GM12872 (cell line): ENCODE measurements at regions not wholly inside any gene's neighbourhood (a gene's known extent, or its start where the extent isn't known, plus 50 kb on each side); places are given as distances from the start of the nearest gene placed in this dataset.

Experiments
- TF ChIP-seq, protein P1 (sequence below): IDR thresholded peaks from 3 replicates; pipeline ENCODE4 v1.5.1; 2011; ENCODE audit warnings: low read depth, mild to moderate bottlenecking, low read length, moderate library complexity; ENCODE audit not compliant: insufficient read depth

DNA sequence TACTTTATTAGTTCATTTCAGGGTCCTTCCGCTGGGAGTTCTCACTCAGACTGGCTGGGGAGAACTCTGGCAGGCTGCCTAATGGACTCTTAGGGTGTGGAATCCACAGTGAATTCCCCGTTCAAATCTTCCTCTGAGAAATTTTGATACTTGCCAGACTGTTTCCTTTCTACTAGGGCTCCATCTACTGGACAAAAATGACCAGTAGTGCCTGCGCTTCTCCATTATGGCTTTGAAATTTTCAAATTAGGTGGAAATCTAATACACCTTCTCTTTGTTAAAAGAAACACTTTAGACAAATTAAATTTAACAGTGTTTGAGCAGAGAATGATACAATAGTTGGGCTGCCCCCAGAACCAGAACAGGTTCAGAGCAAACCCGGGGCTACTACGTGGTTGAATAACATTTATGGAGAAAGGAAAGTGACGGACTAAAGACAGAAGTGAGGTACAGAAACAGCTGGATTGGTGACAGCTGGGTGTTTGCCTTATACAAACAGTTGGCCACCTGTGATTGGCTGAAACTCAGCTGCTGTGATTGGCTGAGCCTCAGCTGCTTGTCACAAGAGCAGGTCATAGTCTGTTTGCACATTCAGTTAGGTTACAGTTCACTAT, 52.9 kb upstream of the FDX1 start:
- TF ChIP-seq, protein P1, sequence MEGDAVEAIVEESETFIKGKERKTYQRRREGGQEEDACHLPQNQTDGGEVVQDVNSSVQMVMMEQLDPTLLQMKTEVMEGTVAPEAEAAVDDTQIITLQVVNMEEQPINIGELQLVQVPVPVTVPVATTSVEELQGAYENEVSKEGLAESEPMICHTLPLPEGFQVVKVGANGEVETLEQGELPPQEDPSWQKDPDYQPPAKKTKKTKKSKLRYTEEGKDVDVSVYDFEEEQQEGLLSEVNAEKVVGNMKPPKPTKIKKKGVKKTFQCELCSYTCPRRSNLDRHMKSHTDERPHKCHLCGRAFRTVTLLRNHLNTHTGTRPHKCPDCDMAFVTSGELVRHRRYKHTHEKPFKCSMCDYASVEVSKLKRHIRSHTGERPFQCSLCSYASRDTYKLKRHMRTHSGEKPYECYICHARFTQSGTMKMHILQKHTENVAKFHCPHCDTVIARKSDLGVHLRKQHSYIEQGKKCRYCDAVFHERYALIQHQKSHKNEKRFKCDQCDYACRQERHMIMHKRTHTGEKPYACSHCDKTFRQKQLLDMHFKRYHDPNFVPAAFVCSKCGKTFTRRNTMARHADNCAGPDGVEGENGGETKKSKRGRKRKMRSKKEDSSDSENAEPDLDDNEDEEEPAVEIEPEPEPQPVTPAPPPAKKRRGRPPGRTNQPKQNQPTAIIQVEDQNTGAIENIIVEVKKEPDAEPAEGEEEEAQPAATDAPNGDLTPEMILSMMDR: peak; percentile 72

DNA sequence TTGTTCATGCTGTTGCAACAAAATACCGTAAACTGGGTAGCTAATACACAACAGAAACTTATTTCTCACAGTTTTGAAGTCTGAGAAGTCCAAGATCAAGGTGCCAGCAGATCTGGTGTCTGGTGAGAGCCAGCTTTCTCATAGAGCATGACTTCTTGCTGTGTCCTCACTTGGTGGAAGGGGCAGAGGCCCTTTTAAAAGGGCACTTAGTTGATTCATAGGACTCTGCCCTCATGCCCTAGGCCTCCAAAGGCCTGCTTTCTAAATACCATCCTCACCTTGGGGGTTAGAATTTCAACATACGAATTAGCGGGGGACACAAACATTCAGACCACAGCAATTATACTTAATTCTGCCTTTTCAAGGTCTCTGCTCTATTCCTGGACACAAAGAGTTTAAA, 52.3 kb upstream of the FDX1 start:
- TF ChIP-seq, protein P1: no peak

DNA sequence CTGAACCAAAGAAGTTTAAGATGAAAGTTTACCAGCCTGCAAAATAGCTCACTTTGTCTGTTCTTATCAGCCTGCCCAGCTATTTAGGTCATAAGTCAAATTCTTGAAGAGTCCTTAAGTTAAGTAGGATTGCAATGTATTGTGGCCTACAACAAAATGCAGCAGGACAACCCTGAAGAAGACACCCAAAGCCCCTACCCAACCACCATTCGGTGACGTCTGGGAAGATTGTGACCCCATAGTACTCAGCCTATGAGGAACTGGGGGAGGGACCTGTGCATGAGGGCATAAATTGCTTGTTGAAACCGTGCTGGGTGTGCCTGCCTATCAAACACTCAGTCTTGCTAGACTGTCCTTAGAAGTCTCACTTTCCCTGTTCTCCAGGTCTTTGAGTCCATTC, 50.5 kb upstream of the FDX1 start:
- TF ChIP-seq, protein P1: no peak

DNA sequence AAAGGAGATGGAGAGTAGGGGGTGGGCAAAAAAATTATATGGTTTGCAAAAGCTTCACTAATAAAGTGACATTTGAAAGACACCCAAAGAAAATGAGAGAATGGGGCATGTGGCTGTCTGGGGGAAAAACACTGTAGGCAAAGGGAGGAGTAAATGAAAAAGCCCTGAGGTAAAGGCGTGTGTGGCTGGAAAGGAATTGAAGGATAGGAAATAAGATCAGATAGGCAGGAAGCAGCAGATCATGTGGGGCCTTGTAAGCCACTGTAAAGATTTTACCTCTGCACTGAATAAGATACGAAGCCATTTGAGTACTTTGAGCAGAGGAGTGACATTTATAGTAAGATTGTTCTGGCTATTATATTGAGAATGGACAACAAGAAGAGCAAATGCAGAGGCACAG, 49.8 kb upstream of the FDX1 start:
- TF ChIP-seq, protein P1: no peak
